ENCODE measurements at regions not wholly inside any gene's neighbourhood (a gene's known extent, or its start where the extent isn't known, plus 50 kb on each side); places are given as distances from the start of the nearest gene placed in this dataset.

GRCh38 chr4:53646795-53647194, 55.5 kb upstream of the LNX1 start:
- TF ChIP-seq, protein P1, sequence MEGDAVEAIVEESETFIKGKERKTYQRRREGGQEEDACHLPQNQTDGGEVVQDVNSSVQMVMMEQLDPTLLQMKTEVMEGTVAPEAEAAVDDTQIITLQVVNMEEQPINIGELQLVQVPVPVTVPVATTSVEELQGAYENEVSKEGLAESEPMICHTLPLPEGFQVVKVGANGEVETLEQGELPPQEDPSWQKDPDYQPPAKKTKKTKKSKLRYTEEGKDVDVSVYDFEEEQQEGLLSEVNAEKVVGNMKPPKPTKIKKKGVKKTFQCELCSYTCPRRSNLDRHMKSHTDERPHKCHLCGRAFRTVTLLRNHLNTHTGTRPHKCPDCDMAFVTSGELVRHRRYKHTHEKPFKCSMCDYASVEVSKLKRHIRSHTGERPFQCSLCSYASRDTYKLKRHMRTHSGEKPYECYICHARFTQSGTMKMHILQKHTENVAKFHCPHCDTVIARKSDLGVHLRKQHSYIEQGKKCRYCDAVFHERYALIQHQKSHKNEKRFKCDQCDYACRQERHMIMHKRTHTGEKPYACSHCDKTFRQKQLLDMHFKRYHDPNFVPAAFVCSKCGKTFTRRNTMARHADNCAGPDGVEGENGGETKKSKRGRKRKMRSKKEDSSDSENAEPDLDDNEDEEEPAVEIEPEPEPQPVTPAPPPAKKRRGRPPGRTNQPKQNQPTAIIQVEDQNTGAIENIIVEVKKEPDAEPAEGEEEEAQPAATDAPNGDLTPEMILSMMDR (IDR thresholded peaks at IDR 0.05) = no peak
- TF ChIP-seq POLR2A (IDR thresholded peaks at IDR 0.05) = no peak
